NCI-H2107 (cell line): ENCODE measurements at regions not wholly inside any gene's neighbourhood (a gene's known extent, or its start where the extent isn't known, plus 50 kb on each side); places are given as distances from the start of the nearest gene placed in this dataset.
"Not testable (repeated sequence)": the region's sequence is repeated elsewhere in the genome, so short reads cannot be mapped to it uniquely, and the experiment has no call there.

Source experiments
- DNase-seq: peaks from one replicate; lab custom pipeline; 2025; lab: John Stamatoyannopoulos, UW

DNA sequence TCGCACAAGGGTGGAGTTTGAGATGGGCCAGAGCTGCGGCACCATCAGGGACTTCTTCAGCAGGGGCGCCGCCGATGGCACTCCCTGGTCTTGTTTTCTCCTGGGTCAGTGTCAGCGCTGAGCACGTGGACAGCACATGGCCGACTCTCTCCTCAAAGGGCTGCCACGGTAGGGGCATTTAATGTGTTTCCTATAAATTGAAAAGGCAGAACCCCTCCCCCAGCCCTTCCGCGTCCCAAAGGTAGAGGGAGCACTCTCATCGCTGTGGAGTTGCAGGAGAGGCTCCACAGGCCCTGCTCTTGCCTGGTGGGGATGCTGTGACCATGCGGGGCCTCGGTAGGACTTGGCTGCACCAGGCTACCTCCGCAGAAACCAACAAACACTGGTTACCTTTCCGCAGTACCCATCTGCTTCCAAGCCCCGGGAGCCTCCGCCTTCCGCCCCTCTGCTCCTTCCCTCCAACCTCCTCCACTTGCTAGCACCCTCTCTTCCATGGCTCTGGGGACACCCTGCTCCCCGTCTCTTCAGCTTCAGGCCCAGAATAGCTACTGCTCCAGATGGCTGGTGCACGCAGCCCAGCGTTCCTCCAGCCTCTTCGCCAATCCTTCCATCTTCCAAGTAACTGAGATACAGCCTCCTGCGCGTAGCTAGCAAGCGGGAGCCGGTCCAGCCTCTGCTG is 166.3 kb upstream of the ADCY1 start:
- no peak for DNase-seq

DNA sequence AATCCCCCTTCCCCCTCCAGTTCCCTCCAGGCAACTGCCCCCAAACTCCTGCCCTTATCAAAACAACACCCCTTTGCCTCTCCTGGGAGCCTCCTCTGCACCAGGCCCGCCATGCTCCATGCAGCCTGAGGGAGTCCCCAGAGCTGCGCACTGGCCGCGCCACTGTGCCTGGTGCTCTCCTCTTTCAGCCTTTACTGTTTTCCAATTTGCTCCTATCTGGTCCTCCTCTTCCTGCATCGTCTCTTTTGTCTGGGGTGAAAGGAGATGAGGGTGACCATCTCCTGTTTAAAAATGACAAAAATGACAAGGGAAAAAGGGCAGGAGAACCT is 165.8 kb upstream of the ADCY1 start:
- no peak for DNase-seq

- DNase-seq, result no peak
These were observed 163.3 kb upstream of the ADCY1 start for GRCh38 chr7:45410893-45411292.

DNA sequence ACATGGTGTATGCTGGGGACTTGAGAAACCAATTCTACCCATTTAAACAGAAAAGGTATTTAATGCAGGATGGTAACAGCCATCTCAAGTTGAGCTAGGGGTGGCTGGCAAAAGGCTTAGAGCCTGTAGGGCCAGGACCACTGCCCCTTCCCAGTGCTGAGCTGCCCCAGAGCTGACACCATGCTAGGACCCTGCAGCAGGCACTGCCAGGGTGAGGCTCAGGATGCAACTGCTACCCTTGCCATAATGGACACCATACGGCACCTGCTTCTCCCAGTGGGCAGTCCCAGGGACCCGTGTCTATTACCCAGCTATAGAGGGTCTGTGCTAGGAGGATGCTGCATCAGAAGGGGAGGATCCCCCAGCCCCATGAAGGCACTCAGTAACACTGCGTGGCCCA is 160.7 kb upstream of the ADCY1 start:
- DNase-seq, result no peak

- no peak for DNase-seq
These were observed 159.9 kb upstream of the ADCY1 start for GRCh38 chr7:45414226-45414625.

DNA sequence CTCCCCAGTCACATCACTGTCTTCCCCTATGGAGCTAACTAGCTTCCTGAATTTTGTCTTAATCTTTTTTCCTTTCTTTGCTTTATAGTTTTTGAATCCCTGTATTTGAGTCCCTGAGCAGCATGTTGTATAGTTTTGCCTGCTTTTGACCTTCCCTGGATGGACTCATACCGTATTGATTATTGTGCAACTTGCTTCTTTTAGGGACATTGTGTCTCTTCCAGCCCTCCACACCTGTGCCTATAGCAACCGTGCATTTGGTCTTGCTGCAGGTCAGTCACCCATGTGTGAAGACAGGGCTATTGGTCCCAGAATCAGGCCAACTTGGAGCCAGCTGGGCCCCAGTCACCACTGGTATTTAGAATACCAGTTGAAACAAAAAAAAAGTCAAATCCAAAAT is 158.9 kb upstream of the ADCY1 start:
- DNase-seq, result no peak

GRCh38 chr7:45416846-45417245 is 157.3 kb upstream of the ADCY1 start:
- no peak for DNase-seq

GRCh38 chr7:45417268-45417667 is 156.9 kb upstream of the ADCY1 start:
- no peak for DNase-seq

GRCh38 chr7:45417735-45418134 is 156.4 kb upstream of the ADCY1 start:
- DNase-seq, result no peak

DNA sequence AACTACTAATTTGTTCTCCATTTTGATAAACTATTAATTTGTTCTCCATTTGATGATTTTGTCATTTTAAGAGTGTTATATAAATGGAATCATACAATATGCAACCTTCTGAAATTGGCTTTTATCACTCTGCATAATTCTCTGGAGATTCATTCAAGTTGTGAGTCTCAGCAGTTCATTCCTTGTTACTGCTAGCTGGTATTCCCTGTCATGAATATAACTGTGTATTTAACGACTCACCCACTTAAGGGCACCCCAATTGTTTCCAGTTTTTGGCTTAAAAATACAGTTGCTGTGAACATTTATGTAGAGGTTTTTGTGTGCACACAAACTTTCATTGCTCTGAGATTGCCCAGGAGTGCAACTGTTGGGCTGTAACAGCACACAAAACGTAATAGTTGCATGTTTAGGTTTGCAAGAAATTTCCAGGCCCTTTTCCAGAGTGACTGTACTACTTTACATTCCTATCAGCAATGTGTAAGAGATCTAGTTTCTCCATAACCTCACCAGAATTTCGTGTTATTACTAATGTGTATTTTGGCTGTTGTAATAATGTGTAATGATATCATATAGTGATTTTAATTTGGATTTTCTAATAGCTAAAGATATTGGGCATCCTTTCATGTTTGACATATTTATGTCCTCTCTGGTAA is 153.2 kb upstream of the ADCY1 start:
- no peak for DNase-seq

DNA sequence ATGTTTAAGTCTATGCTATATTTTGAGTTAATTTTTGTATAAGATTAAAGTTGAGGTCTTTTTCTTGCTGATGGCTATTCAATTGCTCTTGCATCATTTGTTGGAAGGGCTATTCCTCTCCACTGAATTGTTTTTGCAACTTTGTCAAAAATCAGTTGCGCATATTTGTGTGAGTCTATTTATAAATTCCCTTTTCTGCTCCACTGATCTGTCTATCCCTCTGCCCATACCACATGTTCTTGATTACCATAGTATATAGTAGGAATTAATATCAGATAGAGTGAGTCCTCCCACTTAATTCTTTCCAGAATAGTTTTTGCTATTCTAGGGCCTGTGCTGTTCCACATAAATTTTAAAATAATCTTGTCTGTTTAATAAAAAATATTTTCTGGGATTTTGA is 152.4 kb upstream of the ADCY1 start:
- no peak for DNase-seq

DNA sequence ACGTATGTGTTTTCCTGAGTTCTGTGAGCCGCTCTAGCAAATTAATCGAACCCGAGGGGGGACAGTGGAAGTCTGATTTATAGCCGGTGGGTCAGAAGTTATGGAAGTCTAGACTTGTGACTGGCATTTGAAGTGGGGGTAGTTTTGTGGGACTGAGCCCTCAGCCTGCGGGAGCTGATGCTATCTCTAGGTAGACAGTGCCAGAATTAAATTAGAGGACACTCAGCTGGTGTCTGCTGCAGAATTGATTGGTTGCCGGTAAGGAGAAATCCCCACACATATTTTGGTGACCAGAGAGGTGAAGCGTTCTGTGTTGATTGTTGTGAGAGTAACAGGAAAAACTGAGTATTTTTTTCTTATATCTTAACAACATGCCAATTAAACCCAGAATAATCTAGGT is 143.8 kb upstream of the ADCY1 start:
- no peak for DNase-seq

GRCh38 chr7:45434167-45434784 is 139.9 kb upstream of the ADCY1 start:
- no peak for DNase-seq

DNA sequence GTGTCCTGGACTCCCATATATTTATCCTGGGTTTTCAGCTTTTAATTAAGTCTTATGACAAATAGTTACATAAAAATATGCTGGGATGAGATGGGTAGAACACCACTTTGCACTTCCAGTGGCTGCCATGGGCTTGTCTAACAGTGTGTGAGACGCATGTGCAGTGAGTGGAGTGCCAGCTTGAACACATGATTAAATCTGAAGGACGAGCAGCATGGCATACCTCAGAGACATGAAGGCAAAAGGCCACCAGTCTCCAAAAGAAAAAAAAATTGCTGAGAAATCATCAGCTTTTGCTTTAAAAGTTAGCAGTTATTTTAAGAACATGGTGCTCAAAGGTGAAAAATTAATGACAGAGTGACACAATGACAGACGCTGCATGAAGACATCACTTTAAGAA is 139.0 kb upstream of the ADCY1 start:
- DNase-seq, result no peak

- DNase-seq, result no peak
These were observed 138.3 kb upstream of the ADCY1 start for GRCh38 chr7:45435846-45436245.

- DNase-seq, result not testable (repeated sequence)
These were observed 133.4 kb upstream of the ADCY1 start for GRCh38 chr7:45440776-45441175.

DNA sequence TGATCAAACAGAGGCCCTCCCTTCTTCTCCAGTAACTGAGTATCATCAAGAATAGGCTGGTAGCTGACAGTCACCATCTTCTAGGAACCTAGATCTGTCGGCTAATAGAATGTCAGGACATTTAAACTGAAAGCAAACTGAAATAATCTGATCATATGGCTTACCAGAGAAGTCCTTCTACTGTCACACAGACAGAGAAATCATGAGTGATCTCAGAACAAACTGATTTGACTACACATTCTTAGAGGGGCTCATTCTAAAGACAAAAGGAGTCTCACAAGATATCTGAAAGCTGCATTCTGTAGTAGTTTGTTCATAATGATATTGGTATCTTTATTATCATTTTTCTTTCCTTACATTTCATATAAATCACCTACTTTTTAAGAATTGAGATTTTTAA is 130.9 kb upstream of the ADCY1 start:
- DNase-seq, result no peak

GRCh38 chr7:45446195-45446944 is 127.8 kb upstream of the ADCY1 start:
- no peak for DNase-seq

GRCh38 chr7:45447296-45447695 is 126.9 kb upstream of the ADCY1 start:
- DNase-seq, result no peak

DNA sequence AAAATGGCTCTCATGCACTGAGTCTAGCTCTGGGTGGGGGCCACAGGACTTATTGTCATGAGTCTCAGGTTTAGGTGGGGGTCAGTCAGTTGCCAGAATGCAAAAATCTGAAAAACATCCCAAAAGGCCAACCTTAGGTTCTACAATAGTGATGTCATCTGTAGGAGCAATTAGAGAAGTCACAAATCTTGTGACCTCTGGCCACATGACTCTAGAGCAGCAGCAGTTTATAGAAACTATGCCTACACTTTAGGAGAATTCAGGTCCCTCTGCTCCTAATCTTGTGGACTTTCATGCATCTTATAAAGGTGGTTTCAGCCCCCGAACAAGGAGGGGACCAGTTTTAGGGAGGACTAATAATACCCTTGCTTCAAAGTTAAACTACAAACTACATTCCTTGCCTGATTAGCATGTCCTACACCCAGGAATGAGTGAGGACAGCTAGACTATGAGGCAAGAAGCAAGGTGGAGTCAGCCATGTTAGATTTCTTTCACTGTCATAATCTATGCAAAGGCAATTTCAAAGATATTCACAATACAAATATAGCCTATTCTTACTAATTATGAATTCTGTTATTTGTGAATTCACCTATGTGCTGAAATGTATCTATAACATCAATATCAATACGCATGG is 123.5 kb upstream of the ADCY1 start:
- no peak for DNase-seq

DNA sequence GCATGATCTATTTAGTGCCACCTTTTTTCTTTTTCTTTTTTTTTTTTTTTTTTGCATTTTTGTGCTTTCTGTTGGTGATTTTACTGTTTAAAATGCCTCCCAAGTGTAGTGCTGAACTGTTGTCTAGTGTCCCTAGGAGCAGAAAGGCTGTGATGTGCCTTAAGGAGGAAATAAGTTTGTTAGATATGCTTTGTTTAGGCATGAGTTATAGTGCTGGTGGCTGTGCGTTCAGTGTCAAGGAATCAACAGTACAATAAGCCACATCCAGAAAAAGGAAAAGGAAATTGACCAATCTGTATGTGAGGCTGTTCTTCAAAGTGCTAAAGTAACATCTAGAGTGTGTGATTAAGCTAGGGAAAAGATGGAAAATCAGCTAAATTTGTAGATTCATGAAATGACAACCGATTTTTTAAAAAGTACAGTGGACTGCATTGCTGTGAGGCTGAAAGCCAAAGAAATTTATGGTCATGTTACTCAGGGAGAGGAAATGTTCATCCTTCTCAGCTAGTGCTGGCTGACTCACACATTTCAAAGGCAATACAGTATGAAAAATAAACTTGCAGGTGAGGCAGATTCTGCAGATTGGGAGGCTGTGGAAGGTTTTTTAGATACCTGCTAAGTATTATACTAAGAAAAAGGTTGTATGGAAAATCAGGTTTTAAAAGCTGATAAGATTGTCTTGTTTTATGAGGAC is 122.7 kb upstream of the ADCY1 start:
- no peak for DNase-seq

DNA sequence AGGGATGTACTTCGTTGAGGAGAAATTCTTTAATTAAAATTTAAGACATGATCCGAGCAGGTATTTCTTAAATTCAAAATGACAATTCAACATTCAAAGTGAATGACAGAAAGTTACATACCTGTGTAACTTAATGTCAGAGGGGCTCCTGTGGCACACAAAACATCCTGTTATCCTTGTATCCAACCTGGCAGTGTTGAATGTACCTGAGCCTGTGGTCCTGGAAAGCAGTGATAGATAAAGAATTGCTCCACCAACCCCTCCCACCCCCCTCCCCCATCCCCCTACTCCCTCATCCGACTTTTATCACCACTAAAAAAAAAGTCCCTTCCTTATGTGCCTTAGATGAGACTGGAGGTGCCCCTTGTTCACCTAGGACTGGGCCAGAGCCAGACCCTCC is 119.4 kb upstream of the ADCY1 start:
- DNase-seq, result no peak
